ENCODE measurements at regions not wholly inside any gene's neighbourhood (a gene's known extent, or its start where the extent isn't known, plus 50 kb on each side); places are given as distances from the start of the nearest gene placed in this dataset.

DNA sequence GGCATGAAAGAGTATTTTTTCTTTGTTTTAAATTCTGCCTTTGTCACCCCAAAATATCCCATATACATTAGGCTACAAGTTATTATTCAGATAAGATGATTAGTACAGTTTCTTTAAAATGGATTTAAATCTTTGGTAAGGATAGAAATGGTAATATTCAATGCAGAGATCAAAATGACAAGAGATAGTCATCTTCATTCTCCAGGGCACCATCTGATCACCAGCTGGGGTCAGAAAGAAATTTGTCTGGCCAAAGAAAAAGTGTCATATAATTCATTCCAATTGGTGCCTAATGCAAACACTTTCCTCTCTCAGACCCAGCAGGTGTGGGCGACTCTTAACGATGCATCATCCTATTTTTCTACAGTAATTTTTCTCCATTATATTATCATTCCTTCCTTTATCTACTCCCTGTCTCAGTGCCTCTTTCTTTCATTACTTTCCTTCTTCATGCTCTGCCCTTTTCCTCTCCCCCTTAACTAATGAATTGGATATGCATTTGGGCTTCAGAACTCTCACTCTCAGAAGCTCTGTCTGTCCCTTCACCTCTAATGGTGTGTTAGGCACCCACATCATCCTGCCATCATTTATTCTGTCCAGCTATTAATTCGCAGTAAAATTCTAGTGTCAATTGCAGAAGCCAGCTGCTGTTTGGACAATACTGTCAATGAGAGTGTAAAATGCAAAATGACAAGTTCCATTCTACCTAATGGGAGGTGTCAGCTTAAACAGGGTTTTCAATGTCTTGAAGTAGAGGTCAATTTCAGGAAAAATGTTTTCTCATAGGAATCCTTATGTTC, 570.5 kb downstream of the TDRD15 start:
- no peak overlapping the region for H3K4me3 ChIP-seq (ENCODE audit: low read depth, low read length)
- ChIA-PET POLR2A (no interaction called here), CTCF (interaction anchor here (1.2 kb wide), 1 partner anchor 10 kb away, joined by 3 read pairs; no protein-coding TSS in a partner anchor)
- DNase-seq (ENCODE audit: low read depth) = no peak
- no peak for TF ChIP-seq CTCF (IDR thresholded peaks at IDR 0.05; ENCODE audit: insufficient read depth, low read depth, low read length)
- H3K27me3 ChIP-seq (ENCODE audit: control insufficient read depth, insufficient read depth, low read length) = no peaks in the 10 kb centered on the region
- no peaks in the 10 kb centered on the region for H3K36me3 ChIP-seq (ENCODE audit: control insufficient read depth, insufficient read depth, low read length)

GRCh38 chr2:21696900-21697299, 573.1 kb downstream of the TDRD15 start:
- no peaks in the 10 kb centered on the region for H3K27me3 ChIP-seq (ENCODE audit: control insufficient read depth, insufficient read depth, low read length)
- POLR2A ChIA-PET = no interaction called here
- DNase-seq (ENCODE audit: low read depth) = no peak
- CTCF ChIA-PET = no interaction called here
- TF ChIP-seq CTCF (IDR thresholded peaks at IDR 0.05; ENCODE audit: insufficient read depth, low read depth, low read length) = no peak
- H3K36me3 ChIP-seq (ENCODE audit: control insufficient read depth, insufficient read depth, low read length) = no peaks in the 10 kb centered on the region
- no peak overlapping the region for H3K4me3 ChIP-seq (ENCODE audit: low read depth, low read length)

GRCh38 chr2:21700644-21701043, 576.9 kb downstream of the TDRD15 start:
- ChIA-PET CTCF (no interaction called here), POLR2A (no interaction called here)
- H3K36me3 ChIP-seq (ENCODE audit: control insufficient read depth, insufficient read depth, low read length) = no peaks in the 10 kb centered on the region
- no peak for TF ChIP-seq CTCF (IDR thresholded peaks at IDR 0.05; ENCODE audit: insufficient read depth, low read depth, low read length)
- no peak overlapping the region for H3K4me3 ChIP-seq (ENCODE audit: low read depth, low read length)
- no peaks in the 10 kb centered on the region for H3K27me3 ChIP-seq (ENCODE audit: control insufficient read depth, insufficient read depth, low read length)
- no peak for DNase-seq (ENCODE audit: low read depth)

GRCh38 chr2:21710031-21710430, 586.3 kb downstream of the TDRD15 start:
- Histone ChIP-seq H3K36me3 (ENCODE audit: control insufficient read depth, insufficient read depth, low read length) (no peaks in the 10 kb centered on the region), H3K27me3 (ENCODE audit: control insufficient read depth, insufficient read depth, low read length) (no peaks in the 10 kb centered on the region), H3K4me3 (ENCODE audit: low read depth, low read length) (no peak overlapping the region)
- POLR2A ChIA-PET = no interaction called here
- CTCF ChIA-PET = interaction anchor here (0.6 kb wide), 2 partner anchors 19 to 512 kb away, joined by 4 to 5 read pairs; no protein-coding TSS in a partner anchor
- no peak for DNase-seq (ENCODE audit: low read depth)
- no peak for TF ChIP-seq CTCF (IDR thresholded peaks at IDR 0.05; ENCODE audit: insufficient read depth, low read depth, low read length)

DNA sequence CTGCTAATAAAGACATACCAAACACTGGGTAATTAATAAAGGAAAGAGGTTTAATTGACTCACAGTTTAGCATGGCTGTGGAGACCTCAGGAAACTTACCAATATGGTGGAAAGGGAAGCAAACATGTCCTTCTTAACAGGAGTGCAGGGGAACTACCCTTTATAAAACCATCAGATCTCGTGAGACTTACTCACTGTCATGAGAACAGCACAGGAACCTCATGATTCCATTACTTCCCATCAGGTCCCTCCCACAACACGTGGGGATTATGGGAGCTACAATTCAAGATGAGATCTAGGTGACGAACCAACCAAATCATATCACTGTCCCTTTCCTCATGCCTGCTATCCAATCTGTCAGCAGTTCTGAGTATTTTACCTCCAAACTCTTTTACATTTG, 586.7 kb downstream of the TDRD15 start:
- CTCF ChIA-PET = interaction anchor here (0.6 kb wide), 2 partner anchors 19 to 513 kb away, joined by 4 to 5 read pairs; no protein-coding TSS in a partner anchor
- no peak overlapping the region for H3K4me3 ChIP-seq (ENCODE audit: low read depth, low read length)
- POLR2A ChIA-PET = no interaction called here
- no peaks in the 10 kb centered on the region for H3K36me3 ChIP-seq (ENCODE audit: control insufficient read depth, insufficient read depth, low read length)
- no peak for TF ChIP-seq CTCF (IDR thresholded peaks at IDR 0.05; ENCODE audit: insufficient read depth, low read depth, low read length)
- no peaks in the 10 kb centered on the region for H3K27me3 ChIP-seq (ENCODE audit: control insufficient read depth, insufficient read depth, low read length)
- DNase-seq (ENCODE audit: low read depth) = no peak

Measured in BJ (cell line).